HepG2 (cell line): ENCODE measurements at regions not wholly inside any gene's neighbourhood (a gene's known extent, or its start where the extent isn't known, plus 50 kb on each side); places are given as distances from the start of the nearest gene placed in this dataset.

Experiments used
- AGO2 ChIP-seq: fragments of 200-400 bp; formaldehyde crosslinking; optimal IDR thresholded peaks from 2 replicates; pipeline ENCODE3; 2017; ENCODE audit warnings: mild to moderate bottlenecking, low read depth, low read length, moderate library complexity
- ATF7 ChIP-seq, 2 experiments: fragments of 450-650 bp in 1 of 2; sonication (generic) in 1 of 2; formaldehyde crosslinking in 1 of 2; IDR thresholded peaks; 2 replicates each; pipeline versions ENCODE4 v1.4.0 to v1.6.1; 2016 to 2020; ENCODE audit warnings: antibody characterized with exemption in 1 of 2, mild to moderate bottlenecking in 1 of 2, missing genetic modification reagents in 1 of 2
- EP300 ChIP-seq, 3 experiments: sonication (generic) in 1 of 3; formaldehyde crosslinking in 1 of 3; IDR thresholded peaks; 2 replicates each; pipeline versions ENCODE4 v1.5.1 to v1.6.1; 2011 to 2020; ENCODE audit warnings: low read depth in 2 of 3, low read length in 2 of 3, borderline replicate concordance in 1 of 3, improper control_type of control experiment in 1 of 3, mild to moderate bottlenecking in 1 of 3, missing genetic modification reagents in 1 of 3, moderate library complexity in 1 of 3
- FOXP1 ChIP-seq, 2 experiments: fragments of 450-650 bp in 1 of 2; IDR thresholded peaks; 2 replicates each; pipeline ENCODE4 v1.6.1; 2017 to 2018; ENCODE audit warnings: antibody characterized with exemption in 1 of 2
- KLF11 ChIP-seq: IDR thresholded peaks from 2 replicates; pipeline ENCODE4 v1.6.1; 2016; ENCODE audit warnings: missing compliant biosample characterization
- NAIF1 ChIP-seq: sonication (generic); formaldehyde crosslinking; IDR thresholded peaks from 2 replicates; pipeline ENCODE4 v1.5.0; 2020; ENCODE audit warnings: mild to moderate bottlenecking, missing genetic modification reagents, borderline replicate concordance
- PAF1 ChIP-seq: IDR thresholded peaks from 2 replicates; pipeline ENCODE4 v1.6.1; 2016; ENCODE audit warnings: missing genetic modification reagents, missing compliant biosample characterization
- RARA ChIP-seq: IDR thresholded peaks from 2 replicates; pipeline ENCODE4 v1.6.1; 2016; ENCODE audit warnings: missing genetic modification reagents, missing compliant biosample characterization
- RFX5 ChIP-seq: IDR thresholded peaks from 2 replicates; pipeline ENCODE4 v1.6.1; 2011; ENCODE audit warnings: low read depth, low read length, improper control_type of control experiment
- RXRA ChIP-seq: sonication (generic); formaldehyde crosslinking; IDR thresholded peaks from 2 replicates; pipeline ENCODE4 v1.5.1; 2020; ENCODE audit warnings: missing genetic modification reagents
- SYNCRIP ChIP-seq: fragments of 200-400 bp; formaldehyde crosslinking; IDR thresholded peaks from 2 replicates; pipeline ENCODE4 v1.6.1; 2018; ENCODE audit warnings: mild to moderate bottlenecking, low read depth, low read length; ENCODE audit not compliant: insufficient read depth
- TOPORS ChIP-seq: sonication (generic); formaldehyde crosslinking; IDR thresholded peaks from 2 replicates; pipeline ENCODE4 v1.8.0; 2023; ENCODE audit warnings: mild to moderate bottlenecking, missing genetic modification reagents
- TSC22D2 ChIP-seq: sonication (generic); formaldehyde crosslinking; IDR thresholded peaks from 2 replicates; pipeline ENCODE4 v1.5.1; 2020; ENCODE audit warnings: missing genetic modification reagents, mild to moderate bottlenecking, borderline replicate concordance
- ZNF530 ChIP-seq: sonication (generic); formaldehyde crosslinking; IDR thresholded peaks from 2 replicates; pipeline ENCODE4 v1.5.0; 2020; ENCODE audit warnings: low read depth, mild to moderate bottlenecking, missing genetic modification reagents
- ZNF543 ChIP-seq: sonication (generic); formaldehyde crosslinking; IDR thresholded peaks from 2 replicates; pipeline ENCODE4 v1.4.0; 2020; ENCODE audit warnings: mild to moderate bottlenecking, missing genetic modification reagents
- ZNF569 ChIP-seq: sonication (generic); formaldehyde crosslinking; IDR thresholded peaks from 2 replicates; pipeline ENCODE4 v1.5.0; 2020; ENCODE audit warnings: mild to moderate bottlenecking, missing genetic modification reagents, moderate library complexity, borderline replicate concordance
- ZNF605 ChIP-seq: sonication (generic); formaldehyde crosslinking; IDR thresholded peaks from 2 replicates; pipeline ENCODE4 v1.8.0; 2022; ENCODE audit warnings: mild to moderate bottlenecking, missing genetic modification reagents
- TF ChIP-seq, protein P1 (sequence below), 2 experiments: sonication (generic) in 1 of 2; formaldehyde crosslinking in 1 of 2; IDR thresholded peaks; 2 replicates each; pipeline versions ENCODE4 v1.5.1 to v1.6.1; 2011 to 2020; ENCODE audit warnings: borderline replicate concordance in 1 of 2, low read depth in 1 of 2, low read length in 1 of 2, mild to moderate bottlenecking in 1 of 2, missing genetic modification reagents in 1 of 2, moderate library complexity in 1 of 2
- TF ChIP-seq, protein P2 (sequence below): IDR thresholded peaks from 2 replicates; pipeline ENCODE4 v1.6.1; 2016
- TF ChIP-seq, protein P3 (sequence below): sonication (generic); formaldehyde crosslinking; IDR thresholded peaks from 2 replicates; pipeline ENCODE4 v1.4.0; 2020; ENCODE audit warnings: missing genetic modification reagents
- TF ChIP-seq, protein P4 (sequence below): sonication (generic); formaldehyde crosslinking; IDR thresholded peaks from 2 replicates; pipeline ENCODE4 v1.4.0; 2020; ENCODE audit warnings: missing genetic modification reagents, borderline replicate concordance
- TF ChIP-seq, protein P5 (sequence below): sonication (generic); formaldehyde crosslinking; IDR thresholded peaks from 2 replicates; pipeline ENCODE4 v1.5.1; 2020; ENCODE audit warnings: missing genetic modification reagents, mild to moderate bottlenecking, borderline replicate concordance

DNA sequence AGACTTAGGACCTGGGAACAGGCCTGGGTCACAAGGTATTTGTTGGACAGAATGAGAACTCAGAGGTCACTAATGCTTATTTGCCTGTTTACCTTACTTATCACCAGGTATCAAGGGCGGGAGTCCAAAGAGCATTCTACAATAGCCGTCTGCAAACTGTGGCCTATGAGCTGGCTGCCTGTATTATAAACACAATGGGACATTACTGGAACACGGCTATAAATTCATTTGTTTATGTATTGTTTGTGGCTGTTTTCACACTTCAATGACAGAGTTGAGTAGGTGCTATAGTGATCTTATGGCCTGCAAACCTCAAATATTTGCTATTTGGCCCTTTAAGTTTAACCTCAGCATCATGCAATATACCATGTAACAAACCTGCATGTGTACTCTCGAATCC, 76.6 kb upstream of the ASTN2 start (continued):
- TF ChIP-seq KLF11 (CRISPR knock-in tag): no peak
- TF ChIP-seq, protein P1, sequence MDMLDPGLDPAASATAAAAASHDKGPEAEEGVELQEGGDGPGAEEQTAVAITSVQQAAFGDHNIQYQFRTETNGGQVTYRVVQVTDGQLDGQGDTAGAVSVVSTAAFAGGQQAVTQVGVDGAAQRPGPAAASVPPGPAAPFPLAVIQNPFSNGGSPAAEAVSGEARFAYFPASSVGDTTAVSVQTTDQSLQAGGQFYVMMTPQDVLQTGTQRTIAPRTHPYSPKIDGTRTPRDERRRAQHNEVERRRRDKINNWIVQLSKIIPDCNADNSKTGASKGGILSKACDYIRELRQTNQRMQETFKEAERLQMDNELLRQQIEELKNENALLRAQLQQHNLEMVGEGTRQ (IDR thresholded peaks at IDR 0.05; ENCODE audit: low read depth, low read length): no peak
- TF ChIP-seq, protein P1 (CRISPR knock-in tag; IDR thresholded peaks at IDR 0.05; ENCODE audit: borderline replicate concordance): no peak
- TF ChIP-seq ATF7 (IDR thresholded peaks at IDR 0.05): no peak
- no peak for TF ChIP-seq ATF7 (CRISPR knock-in tag; IDR thresholded peaks at IDR 0.05)
- no peak for TF ChIP-seq ZNF569 (CRISPR knock-in tag)
- TF ChIP-seq, protein P2, sequence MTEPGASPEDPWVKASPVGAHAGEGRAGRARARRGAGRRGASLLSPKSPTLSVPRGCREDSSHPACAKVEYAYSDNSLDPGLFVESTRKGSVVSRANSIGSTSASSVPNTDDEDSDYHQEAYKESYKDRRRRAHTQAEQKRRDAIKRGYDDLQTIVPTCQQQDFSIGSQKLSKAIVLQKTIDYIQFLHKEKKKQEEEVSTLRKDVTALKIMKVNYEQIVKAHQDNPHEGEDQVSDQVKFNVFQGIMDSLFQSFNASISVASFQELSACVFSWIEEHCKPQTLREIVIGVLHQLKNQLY (CRISPR knock-in tag): peak; percentile 56; the same call in 1 of the 2 replicates
- TF ChIP-seq, protein P3, sequence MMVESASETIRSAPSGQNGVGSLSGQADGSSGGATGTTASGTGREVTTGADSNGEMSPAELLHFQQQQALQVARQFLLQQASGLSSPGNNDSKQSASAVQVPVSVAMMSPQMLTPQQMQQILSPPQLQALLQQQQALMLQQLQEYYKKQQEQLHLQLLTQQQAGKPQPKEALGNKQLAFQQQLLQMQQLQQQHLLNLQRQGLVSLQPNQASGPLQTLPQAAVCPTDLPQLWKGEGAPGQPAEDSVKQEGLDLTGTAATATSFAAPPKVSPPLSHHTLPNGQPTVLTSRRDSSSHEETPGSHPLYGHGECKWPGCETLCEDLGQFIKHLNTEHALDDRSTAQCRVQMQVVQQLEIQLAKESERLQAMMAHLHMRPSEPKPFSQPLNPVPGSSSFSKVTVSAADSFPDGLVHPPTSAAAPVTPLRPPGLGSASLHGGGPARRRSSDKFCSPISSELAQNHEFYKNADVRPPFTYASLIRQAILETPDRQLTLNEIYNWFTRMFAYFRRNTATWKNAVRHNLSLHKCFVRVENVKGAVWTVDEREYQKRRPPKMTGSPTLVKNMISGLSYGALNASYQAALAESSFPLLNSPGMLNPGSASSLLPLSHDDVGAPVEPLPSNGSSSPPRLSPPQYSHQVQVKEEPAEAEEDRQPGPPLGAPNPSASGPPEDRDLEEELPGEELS (CRISPR knock-in tag): peak; percentile 98
- no peak for TF ChIP-seq PAF1 (CRISPR knock-in tag)
- TF ChIP-seq EP300 (IDR thresholded peaks at IDR 0.05; ENCODE audit: low read depth in 2 of 2, low read length in 2 of 2): peak in 1 of 2 experiments; percentile 90; a peak in 2 of 4 replicates
- peak; percentile 60; the same call in 1 of the 2 replicates for TF ChIP-seq EP300 (CRISPR knock-in tag; IDR thresholded peaks at IDR 0.05; ENCODE audit: borderline replicate concordance)
- no peak for TF ChIP-seq TOPORS
- no peak for TF ChIP-seq SYNCRIP
- no peak; the same call in 1 of the 2 replicates for TF ChIP-seq RXRA (CRISPR knock-in tag)
- TF ChIP-seq TSC22D2 (CRISPR knock-in tag): no peak
- TF ChIP-seq, protein P4, sequence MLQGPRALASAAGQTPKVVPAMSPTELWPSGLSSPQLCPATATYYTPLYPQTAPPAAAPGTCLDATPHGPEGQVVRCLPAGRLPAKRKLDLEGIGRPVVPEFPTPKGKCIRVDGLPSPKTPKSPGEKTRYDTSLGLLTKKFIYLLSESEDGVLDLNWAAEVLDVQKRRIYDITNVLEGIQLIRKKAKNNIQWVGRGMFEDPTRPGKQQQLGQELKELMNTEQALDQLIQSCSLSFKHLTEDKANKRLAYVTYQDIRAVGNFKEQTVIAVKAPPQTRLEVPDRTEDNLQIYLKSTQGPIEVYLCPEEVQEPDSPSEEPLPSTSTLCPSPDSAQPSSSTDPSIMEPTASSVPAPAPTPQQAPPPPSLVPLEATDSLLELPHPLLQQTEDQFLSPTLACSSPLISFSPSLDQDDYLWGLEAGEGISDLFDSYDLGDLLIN (CRISPR knock-in tag): no peak
- peak; percentile 86 for TF ChIP-seq FOXP1 (IDR thresholded peaks at IDR 0.05)
- TF ChIP-seq FOXP1 (CRISPR knock-in tag; IDR thresholded peaks at IDR 0.05): peak; percentile 96
- TF ChIP-seq AGO2: no peak
- TF ChIP-seq, protein P5, sequence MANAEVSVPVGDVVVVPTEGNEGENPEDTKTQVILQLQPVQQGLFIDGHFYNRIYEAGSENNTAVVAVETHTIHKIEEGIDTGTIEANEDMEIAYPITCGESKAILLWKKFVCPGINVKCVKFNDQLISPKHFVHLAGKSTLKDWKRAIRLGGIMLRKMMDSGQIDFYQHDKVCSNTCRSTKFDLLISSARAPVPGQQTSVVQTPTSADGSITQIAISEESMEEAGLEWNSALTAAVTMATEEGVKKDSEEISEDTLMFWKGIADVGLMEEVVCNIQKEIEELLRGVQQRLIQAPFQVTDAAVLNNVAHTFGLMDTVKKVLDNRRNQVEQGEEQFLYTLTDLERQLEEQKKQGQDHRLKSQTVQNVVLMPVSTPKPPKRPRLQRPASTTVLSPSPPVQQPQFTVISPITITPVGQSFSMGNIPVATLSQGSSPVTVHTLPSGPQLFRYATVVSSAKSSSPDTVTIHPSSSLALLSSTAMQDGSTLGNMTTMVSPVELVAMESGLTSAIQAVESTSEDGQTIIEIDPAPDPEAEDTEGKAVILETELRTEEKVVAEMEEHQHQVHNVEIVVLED (CRISPR knock-in tag): no peak
- 0 out of 2 replicates have a peak, but pooled peaks have one; percentile 53 for TF ChIP-seq ZNF543 (CRISPR knock-in tag)
- TF ChIP-seq RARA (CRISPR knock-in tag): peak; percentile 91
- TF ChIP-seq NAIF1 (CRISPR knock-in tag): no peak
- no peak for TF ChIP-seq ZNF605
- no peak for TF ChIP-seq RFX5
- TF ChIP-seq ZNF530 (CRISPR knock-in tag): no peak
